Astrocyte of the cerebellum (primary cell): ENCODE measurements at regions not wholly inside any gene's neighbourhood (a gene's known extent, or its start where the extent isn't known, plus 50 kb on each side); places are given as distances from the start of the nearest gene placed in this dataset.

ENCODE experiments used
- DNase-seq: peaks from one replicate; pipeline ENCODE4 v3.0.0-alpha.2; 2011; ENCODE audit warnings: low read depth
- H3K4me3 ChIP-seq: 2 replicates; pipeline ENCODE4 v1.5.1; 2011; ENCODE audit warnings: mild to moderate bottlenecking, low read depth, low read length, moderate library complexity
- in situ Hi-C: cut with HindIII; loops from 2 replicates; pipeline ENCODE4 v1.10.0; 2017; ENCODE audit warnings: low sequenced_read_pairs
- TF ChIP-seq, protein P1 (sequence below): IDR thresholded peaks from 2 replicates; pipeline ENCODE4 v1.5.1; 2012; ENCODE audit warnings: low read length, low read depth, moderate library complexity, mild to moderate bottlenecking; ENCODE audit errors: missing control alignments

DNA sequence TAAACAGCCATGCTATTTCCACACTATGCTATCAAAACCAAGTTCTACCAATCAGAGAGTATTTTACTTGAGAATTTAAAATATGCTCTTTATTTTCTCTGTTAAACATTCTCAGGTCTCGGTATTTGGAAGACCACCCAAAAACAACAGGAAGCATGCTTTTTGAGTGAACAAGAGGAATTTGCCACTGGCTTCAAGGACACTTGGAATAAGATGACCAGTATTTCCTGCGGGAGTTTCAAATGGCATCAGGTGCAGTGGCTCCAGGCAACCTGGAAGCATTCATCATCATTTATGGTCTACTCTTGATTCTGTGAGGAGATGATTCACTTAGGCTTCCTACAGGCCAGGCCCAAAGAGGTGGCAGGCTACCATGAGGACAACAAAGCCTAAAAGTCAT, 305.7 kb upstream of the ATP11B start:
- H3K4me3 ChIP-seq: no peak overlapping the region
- no peak for DNase-seq
- TF ChIP-seq, protein P1, sequence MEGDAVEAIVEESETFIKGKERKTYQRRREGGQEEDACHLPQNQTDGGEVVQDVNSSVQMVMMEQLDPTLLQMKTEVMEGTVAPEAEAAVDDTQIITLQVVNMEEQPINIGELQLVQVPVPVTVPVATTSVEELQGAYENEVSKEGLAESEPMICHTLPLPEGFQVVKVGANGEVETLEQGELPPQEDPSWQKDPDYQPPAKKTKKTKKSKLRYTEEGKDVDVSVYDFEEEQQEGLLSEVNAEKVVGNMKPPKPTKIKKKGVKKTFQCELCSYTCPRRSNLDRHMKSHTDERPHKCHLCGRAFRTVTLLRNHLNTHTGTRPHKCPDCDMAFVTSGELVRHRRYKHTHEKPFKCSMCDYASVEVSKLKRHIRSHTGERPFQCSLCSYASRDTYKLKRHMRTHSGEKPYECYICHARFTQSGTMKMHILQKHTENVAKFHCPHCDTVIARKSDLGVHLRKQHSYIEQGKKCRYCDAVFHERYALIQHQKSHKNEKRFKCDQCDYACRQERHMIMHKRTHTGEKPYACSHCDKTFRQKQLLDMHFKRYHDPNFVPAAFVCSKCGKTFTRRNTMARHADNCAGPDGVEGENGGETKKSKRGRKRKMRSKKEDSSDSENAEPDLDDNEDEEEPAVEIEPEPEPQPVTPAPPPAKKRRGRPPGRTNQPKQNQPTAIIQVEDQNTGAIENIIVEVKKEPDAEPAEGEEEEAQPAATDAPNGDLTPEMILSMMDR: no peak
- in situ Hi-C loops: no loop called here

DNA sequence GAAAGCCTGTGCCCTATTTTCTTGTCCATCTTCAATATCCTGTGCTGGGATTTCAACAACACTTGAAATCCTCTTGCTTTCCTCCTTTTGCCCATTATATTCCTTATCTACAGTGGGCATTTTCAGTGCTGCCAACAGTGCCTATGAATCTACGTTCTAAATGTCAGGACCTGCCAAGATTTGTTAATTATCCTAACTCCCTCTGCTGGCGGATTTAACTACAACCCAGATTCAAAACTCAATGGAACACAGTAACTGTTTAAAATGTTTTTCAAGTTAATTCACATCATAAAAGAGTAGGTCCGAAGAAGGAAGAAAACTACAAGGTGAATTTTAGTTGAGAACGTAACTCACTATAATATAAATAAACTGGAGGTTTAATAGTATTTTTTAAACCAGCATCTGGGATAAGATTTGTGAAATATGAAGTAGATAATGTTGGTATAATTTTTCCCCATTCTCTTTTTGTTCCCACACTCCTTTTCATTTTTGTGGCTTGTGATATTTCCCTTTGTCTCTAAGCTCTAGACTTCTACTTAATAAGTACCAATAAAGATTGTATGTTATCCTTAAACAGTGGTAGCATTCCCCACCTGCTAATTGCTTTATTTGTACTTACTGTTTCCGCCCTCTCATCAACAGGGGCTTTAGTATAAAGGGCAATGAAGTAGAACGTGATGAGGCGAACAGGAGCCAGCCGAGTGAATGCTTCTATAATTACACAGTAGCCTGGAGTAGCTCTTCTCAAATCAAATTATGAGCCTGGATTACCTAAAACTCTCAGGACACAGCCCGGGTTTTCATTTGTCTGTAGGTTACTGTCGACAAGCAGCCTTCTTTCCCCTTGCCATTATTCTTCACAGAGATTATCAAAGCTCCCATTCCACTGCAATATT, 302.5 kb upstream of the ATP11B start:
- DNase-seq: peak; percentile 28
- H3K4me3 ChIP-seq: no peak overlapping the region
- in situ Hi-C loops: no loop called here
- TF ChIP-seq, protein P1: peak; percentile 59

DNA sequence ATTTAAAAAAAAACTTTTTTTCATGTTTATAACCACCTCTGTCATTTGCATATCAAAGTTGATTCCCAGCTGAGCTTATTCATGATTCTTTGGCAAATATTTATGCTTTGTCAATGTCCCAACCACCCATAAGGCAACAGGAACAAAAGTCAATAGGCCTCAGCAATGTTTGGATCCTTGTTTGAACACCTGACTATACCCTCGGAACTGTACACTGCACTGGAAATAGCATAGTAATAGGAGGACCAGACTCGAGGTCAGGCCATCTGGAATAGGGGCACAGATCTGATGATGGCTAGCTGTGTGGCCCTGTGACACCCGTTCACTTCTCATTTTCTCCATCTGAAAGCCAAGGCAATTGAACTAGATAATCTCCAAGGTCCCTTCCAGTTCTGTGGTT, 301.7 kb upstream of the ATP11B start:
- H3K4me3 ChIP-seq: no peak overlapping the region
- DNase-seq: no peak
- TF ChIP-seq, protein P1: no peak
- in situ Hi-C loops: no loop called here

DNA sequence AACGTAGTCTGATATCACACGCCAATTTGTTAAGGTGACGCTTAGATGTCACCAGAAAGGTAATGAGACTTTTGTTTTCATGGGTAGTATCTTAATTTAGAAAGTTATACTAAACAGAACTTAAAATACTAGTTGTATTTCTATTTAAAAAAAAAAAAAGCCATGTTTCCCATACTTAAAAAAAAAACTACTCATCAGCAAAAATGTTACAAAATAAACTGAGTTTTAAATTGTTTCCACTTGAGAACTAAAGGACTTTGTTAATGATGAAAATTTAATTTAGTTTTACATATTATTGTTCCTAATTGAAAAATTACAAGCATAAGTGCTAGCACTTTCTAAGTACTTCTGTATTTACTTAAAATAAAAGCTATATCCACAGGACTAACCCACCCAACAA, 300.8 kb upstream of the ATP11B start:
- TF ChIP-seq, protein P1: no peak
- DNase-seq: no peak
- in situ Hi-C loops: no loop called here
- H3K4me3 ChIP-seq: no peak overlapping the region

DNA sequence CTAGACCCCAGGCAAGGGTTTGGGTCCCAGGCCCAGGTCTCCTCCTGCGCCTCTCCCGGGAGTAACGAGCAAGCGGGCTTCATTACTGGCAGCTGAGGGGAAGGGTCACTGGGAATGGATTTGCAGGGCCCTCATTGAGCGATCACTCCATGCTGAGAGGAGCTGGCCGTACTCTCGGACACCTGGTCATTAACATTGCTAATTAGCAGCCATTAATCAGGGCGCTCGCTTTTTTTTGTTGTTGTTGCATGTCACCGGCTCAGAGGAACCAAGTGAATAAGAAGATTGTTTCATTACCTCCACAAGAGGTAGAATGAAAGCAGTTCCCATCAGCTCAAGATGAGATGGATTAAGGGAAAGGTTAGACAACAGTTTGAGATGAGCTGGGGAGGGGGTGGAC, 293.0 kb upstream of the ATP11B start:
- H3K4me3 ChIP-seq: no peak overlapping the region
- TF ChIP-seq, protein P1: no peak
- DNase-seq: no peak
- in situ Hi-C loops: no loop called here

DNA sequence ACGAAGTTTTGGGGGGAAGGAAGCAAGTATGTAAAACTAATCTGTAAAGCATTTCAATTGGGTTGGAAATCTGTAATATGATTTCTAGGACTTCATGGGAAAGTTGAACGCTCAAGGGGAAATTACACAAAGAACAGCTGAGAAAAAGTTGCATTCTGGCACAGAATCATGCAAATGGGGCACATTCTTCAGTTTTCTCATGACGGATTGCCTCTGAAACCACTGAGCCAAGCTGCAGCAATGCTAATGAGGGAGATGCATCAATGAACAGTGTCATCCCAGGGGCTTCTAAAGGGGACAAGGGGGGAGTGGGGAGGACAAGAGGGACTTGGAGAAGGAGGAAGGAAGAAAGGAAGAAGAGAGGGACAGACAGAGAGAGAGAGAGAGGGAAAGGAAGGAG, 291.4 kb upstream of the ATP11B start:
- TF ChIP-seq, protein P1: no peak
- DNase-seq: peak; percentile 24
- in situ Hi-C loops: no loop called here
- no peak overlapping the region for H3K4me3 ChIP-seq
